MM.1S (cell line): ENCODE measurements at regions not wholly inside any gene's neighbourhood (a gene's known extent, or its start where the extent isn't known, plus 50 kb on each side); places are given as distances from the start of the nearest gene placed in this dataset.

Experiments used
- DNase-seq: peaks from one replicate; pipeline ENCODE4 v3.0.0-alpha.2; 2015
- H2AFZ ChIP-seq: fragments of 300-600 bp; sonication (generic); 2 replicates; pipeline ENCODE4 v1.6.0; 2016; ENCODE audit warnings: antibody characterized with exemption, low read length
- H3F3A ChIP-seq: fragments of 300-600 bp; sonication (generic); 2 replicates; pipeline ENCODE4 v1.6.1; 2016; ENCODE audit warnings: mild to moderate bottlenecking, antibody characterized with exemption, low read length, moderate library complexity, mixed read lengths; ENCODE audit not compliant: insufficient read depth
- H3K27ac ChIP-seq: fragments of 300-600 bp; sonication (generic); 2 replicates; pipeline ENCODE4 v1.5.1; 2016; ENCODE audit warnings: mild to moderate bottlenecking, low read length
- H3K27me3 ChIP-seq: fragments of 300-600 bp; sonication (generic); replicated peaks from 2 replicates; pipeline ENCODE4 v1.6.0; 2016; ENCODE audit warnings: low read length; ENCODE audit not compliant: insufficient read depth
- H3K36me3 ChIP-seq: fragments of 300-600 bp; sonication (generic); replicated peaks from 2 replicates; pipeline ENCODE4 v1.6.1; 2016; ENCODE audit warnings: mild to moderate bottlenecking, low read length, mixed read lengths; ENCODE audit not compliant: insufficient read depth
- H3K4me1 ChIP-seq: fragments of 300-600 bp; sonication (generic); 2 replicates; pipeline ENCODE4 v1.6.1; 2016; ENCODE audit warnings: low read length, mixed read lengths
- H3K4me2 ChIP-seq: fragments of 300-600 bp; sonication (generic); 2 replicates; pipeline ENCODE4 v1.6.0; 2016; ENCODE audit warnings: low read depth, low read length
- H3K4me3 ChIP-seq: fragments of 300-600 bp; sonication (generic); 2 replicates; pipeline ENCODE4 v1.5.1; 2016; ENCODE audit warnings: low read length, mixed read lengths
- H3K79me2 ChIP-seq: fragments of 300-600 bp; sonication (generic); 2 replicates; pipeline ENCODE4 v1.6.1; 2016; ENCODE audit warnings: mixed run types, low read length, mixed read lengths
- H3K9ac ChIP-seq: fragments of 300-600 bp; sonication (generic); 2 replicates; pipeline ENCODE4 v1.6.1; 2016; ENCODE audit warnings: low read length, mixed read lengths
- H3K9me2 ChIP-seq: fragments of 300-600 bp; sonication (generic); replicated peaks from 2 replicates; pipeline ENCODE4 v1.6.1; 2016; ENCODE audit warnings: mild to moderate bottlenecking, low read length, mixed read lengths; ENCODE audit not compliant: insufficient read depth
- H3K9me3 ChIP-seq: fragments of 300-600 bp; sonication (generic); replicated peaks from 2 replicates; pipeline ENCODE4 v1.6.1; 2016; ENCODE audit warnings: mild to moderate bottlenecking, low read length, mixed read lengths; ENCODE audit not compliant: insufficient read depth
- H4K20me1 ChIP-seq: fragments of 300-600 bp; sonication (generic); 2 replicates; pipeline ENCODE4 v1.6.1; 2016; ENCODE audit warnings: mild to moderate bottlenecking, low read length, moderate library complexity, mixed read lengths; ENCODE audit not compliant: insufficient read depth
- CTCF ChIP-seq: fragments of 300-600 bp; sonication (generic); IDR thresholded peaks from 2 replicates; pipeline ENCODE4 v1.5.1; 2016; ENCODE audit warnings: antibody characterized with exemption, low read length, mixed read lengths
- EZH2 ChIP-seq: fragments of 300-600 bp; sonication (generic); optimal IDR thresholded peaks from 2 replicates; pipeline ENCODE3; 2017; ENCODE audit warnings: low read depth, mild to moderate bottlenecking, antibody characterized with exemption, low read length, mixed read lengths
- EZH2phosphoT487 ChIP-seq: fragments of 300-600 bp; sonication (generic); IDR thresholded peaks from 2 replicates; pipeline ENCODE4 v1.6.1; 2018; ENCODE audit warnings: antibody characterized with exemption, low read length

GRCh38 chr3:152769523-152769922 is 65.4 kb upstream of the P2RY1 start:
- Histone ChIP-seq H3K79me2 (no peaks in the 10 kb centered on the region), H4K20me1 (no peaks in the 10 kb centered on the region), H3K4me2 (no peak overlapping the region), H3F3A (no peaks in the 10 kb centered on the region), H3K36me3 (no peaks in the 10 kb centered on the region), H3K4me1 (no peaks in the 10 kb centered on the region), H3K27me3 (no peaks in the 10 kb centered on the region), H3K4me3 (no peak overlapping the region), H3K9ac (no peak overlapping the region), H2AFZ (no peak overlapping the region), H3K9me2 (no peaks in the 10 kb centered on the region), H3K9me3 (no peaks in the 10 kb centered on the region), H3K27ac (no peak overlapping the region)
- no peak for DNase-seq
- TF ChIP-seq CTCF: no peak
- no peak for TF ChIP-seq EZH2
- TF ChIP-seq EZH2phosphoT487: no peak

- H3K27ac ChIP-seq: no peak overlapping the region
- H3K9me2 ChIP-seq: no peaks in the 10 kb centered on the region
- H2AFZ ChIP-seq: no peak overlapping the region
- H4K20me1 ChIP-seq: no peaks in the 10 kb centered on the region
- TF ChIP-seq CTCF (no peak), EZH2phosphoT487 (no peak), EZH2 (no peak)
- H3K4me3 ChIP-seq: no peak overlapping the region
- no peak overlapping the region for H3K4me2 ChIP-seq
- no peaks in the 10 kb centered on the region for H3K4me1 ChIP-seq
- H3K9ac ChIP-seq: no peak overlapping the region
- DNase-seq: no peak
- H3K36me3 ChIP-seq: no peaks in the 10 kb centered on the region
- H3K79me2 ChIP-seq: no peaks in the 10 kb centered on the region
- no peaks in the 10 kb centered on the region for H3F3A ChIP-seq
- no peaks in the 10 kb centered on the region for H3K27me3 ChIP-seq
- H3K9me3 ChIP-seq: no peaks in the 10 kb centered on the region
These were observed 64.6 kb upstream of the P2RY1 start for GRCh38 chr3:152770296-152770695.

- Histone ChIP-seq H3K9ac (no peak overlapping the region), H3K9me3 (no peaks in the 10 kb centered on the region), H3K4me1 (no peaks in the 10 kb centered on the region), H3K36me3 (no peaks in the 10 kb centered on the region), H3K4me2 (no peak overlapping the region), H3K79me2 (no peaks in the 10 kb centered on the region), H4K20me1 (no peaks in the 10 kb centered on the region), H3K27me3 (no peaks in the 10 kb centered on the region), H3K9me2 (no peaks in the 10 kb centered on the region), H3K4me3 (no peak overlapping the region), H2AFZ (no peak overlapping the region), H3K27ac (no peak overlapping the region), H3F3A (no peaks in the 10 kb centered on the region)
- no peak for DNase-seq
- no peak for TF ChIP-seq EZH2
- TF ChIP-seq EZH2phosphoT487: no peak
- no peak for TF ChIP-seq CTCF
These were observed 63.8 kb upstream of the P2RY1 start for GRCh38 chr3:152771120-152771519.
